ENCODE measurements at regions not wholly inside any gene's neighbourhood (a gene's known extent, or its start where the extent isn't known, plus 50 kb on each side); places are given as distances from the start of the nearest gene placed in this dataset.
A peak's percentile ranks its signal among the peaks of the same experiment; 100 is the strongest.
"Not testable (repeated sequence)": the region's sequence is repeated elsewhere in the genome, so short reads cannot be mapped to it uniquely, and the experiment has no call there.

GRCh38 chr3:139134678-139135372, 90.1 kb upstream of the PRR23C start:
- Mint-ChIP-seq H3K4me3 (no peak overlapping the region), H3K4me1 (ENCODE audit: low read depth) (no peaks in the 10 kb centered on the region), H3K9me3 (no peaks in the 10 kb centered on the region), H3K27me3 (ENCODE audit: low read depth) (no peaks in the 10 kb centered on the region), H3K27ac (no peak overlapping the region), H3K36me3 (ENCODE audit: low read depth) (no peaks in the 10 kb centered on the region)
- DNase-seq (ENCODE audit: low spot score): no peak

- no peak overlapping the region for H3K4me3 Mint-ChIP-seq
- no peak for DNase-seq (ENCODE audit: low spot score)
- no peaks in the 10 kb centered on the region for H3K9me3 Mint-ChIP-seq
- H3K4me1 Mint-ChIP-seq (ENCODE audit: low read depth): no peaks in the 10 kb centered on the region
- no peaks in the 10 kb centered on the region for H3K27me3 Mint-ChIP-seq (ENCODE audit: low read depth)
- H3K27ac Mint-ChIP-seq: no peak overlapping the region
- H3K36me3 Mint-ChIP-seq (ENCODE audit: low read depth): no peaks in the 10 kb centered on the region
These were observed 91.0 kb upstream of the PRR23C start for GRCh38 chr3:139135657-139136056.

GRCh38 chr3:139136469-139137202, 91.9 kb upstream of the PRR23C start:
- H3K27me3 Mint-ChIP-seq (ENCODE audit: low read depth): peaks cover 5% of the 10 kb centered on the region
- no peaks in the 10 kb centered on the region for H3K36me3 Mint-ChIP-seq (ENCODE audit: low read depth)
- DNase-seq (ENCODE audit: low spot score): no peak
- no peak overlapping the region for H3K27ac Mint-ChIP-seq
- no peaks in the 10 kb centered on the region for H3K4me1 Mint-ChIP-seq (ENCODE audit: low read depth)
- H3K4me3 Mint-ChIP-seq: no peak overlapping the region
- H3K9me3 Mint-ChIP-seq: no peaks in the 10 kb centered on the region

GRCh38 chr3:139140553-139140952, 95.9 kb upstream of the PRR23C start:
- Mint-ChIP-seq H3K9me3 (no peaks in the 10 kb centered on the region), H3K4me3 (no peak overlapping the region), H3K27me3 (ENCODE audit: low read depth) (peaks cover 7% of the 10 kb centered on the region), H3K36me3 (ENCODE audit: low read depth) (no peaks in the 10 kb centered on the region), H3K4me1 (ENCODE audit: low read depth) (no peaks in the 10 kb centered on the region), H3K27ac (no peak overlapping the region)
- no peak for DNase-seq (ENCODE audit: low spot score)

- H3K4me3 Mint-ChIP-seq; DNase-seq (ENCODE audit: low spot score); H3K27ac Mint-ChIP-seq; H3K9me3 Mint-ChIP-seq; H3K36me3 Mint-ChIP-seq (ENCODE audit: low read depth); H3K27me3 Mint-ChIP-seq (ENCODE audit: low read depth); H3K4me1 Mint-ChIP-seq (ENCODE audit: low read depth): not testable (repeated sequence)
These were observed 101.3 kb upstream of the PRR23C start for GRCh38 chr3:139145980-139146379.

GRCh38 chr3:139151530-139151929, 106.8 kb upstream of the PRR23C start:
- Mint-ChIP-seq H3K9me3 (peaks cover 5% of the 10 kb centered on the region), H3K4me1 (ENCODE audit: low read depth) (no peaks in the 10 kb centered on the region), H3K4me3 (no peak overlapping the region), H3K27me3 (ENCODE audit: low read depth) (peaks cover 20% of the 10 kb centered on the region), H3K27ac (no peak overlapping the region), H3K36me3 (ENCODE audit: low read depth) (no peaks in the 10 kb centered on the region)
- no peak for DNase-seq (ENCODE audit: low spot score)

GRCh38 chr3:139153434-139153833, 108.7 kb upstream of the PRR23C start:
- H3K36me3 Mint-ChIP-seq (ENCODE audit: low read depth); H3K27ac Mint-ChIP-seq; H3K4me3 Mint-ChIP-seq; H3K9me3 Mint-ChIP-seq; DNase-seq (ENCODE audit: low spot score); H3K4me1 Mint-ChIP-seq (ENCODE audit: low read depth): not testable (repeated sequence)
- H3K27me3 Mint-ChIP-seq (ENCODE audit: low read depth): peaks cover 20% of the 10 kb centered on the region

GRCh38 chr3:139157161-139157932, 112.7 kb upstream of the PRR23C start:
- Mint-ChIP-seq H3K4me1 (ENCODE audit: low read depth) (no peaks in the 10 kb centered on the region), H3K4me3 (no peak overlapping the region)

GRCh38 chr3:139159356-139159755, 114.7 kb upstream of the PRR23C start:
- Mint-ChIP-seq H3K36me3 (ENCODE audit: low read depth) (no peaks in the 10 kb centered on the region), H3K27me3 (ENCODE audit: low read depth) (peaks cover 10% of the 10 kb centered on the region), H3K9me3 (no peaks in the 10 kb centered on the region), H3K4me3 (no peak overlapping the region), H3K4me1 (ENCODE audit: low read depth) (no peaks in the 10 kb centered on the region), H3K27ac (no peak overlapping the region)
- DNase-seq (ENCODE audit: low spot score): no peak

More at GRCh38 chr3:139157161-139157932, 112.7 kb upstream of the PRR23C start:
- no peaks in the 10 kb centered on the region for H3K9me3 Mint-ChIP-seq
- H3K36me3 Mint-ChIP-seq (ENCODE audit: low read depth): no peaks in the 10 kb centered on the region
- DNase-seq (ENCODE audit: low spot score): no peak
- no peak overlapping the region for H3K27ac Mint-ChIP-seq
- peaks cover 17% of the 10 kb centered on the region for H3K27me3 Mint-ChIP-seq (ENCODE audit: low read depth)

- Mint-ChIP-seq H3K9me3 (no peaks in the 10 kb centered on the region), H3K36me3 (ENCODE audit: low read depth) (no peaks in the 10 kb centered on the region), H3K4me1 (ENCODE audit: low read depth) (peaks cover 8% of the 10 kb centered on the region), H3K4me3 (peak overlapping the region; percentile 5), H3K27ac (no peak overlapping the region), H3K27me3 (ENCODE audit: low read depth) (peaks cover 27% of the 10 kb centered on the region)
- no peak for DNase-seq (ENCODE audit: low spot score)
These were observed 128.8 kb upstream of the PRR23C start for GRCh38 chr3:139173372-139174108.

GRCh38 chr3:139180489-139180888, 135.8 kb upstream of the PRR23C start:
- no peak for DNase-seq (ENCODE audit: low spot score)
- H3K4me3 Mint-ChIP-seq: no peak overlapping the region

GRCh38 chr3:139182143-139182542, 137.5 kb upstream of the PRR23C start:
- H3K27me3 Mint-ChIP-seq (ENCODE audit: low read depth): peaks cover 9% of the 10 kb centered on the region
- no peak overlapping the region for H3K4me3 Mint-ChIP-seq
- H3K9me3 Mint-ChIP-seq: peaks cover 9% of the 10 kb centered on the region
- no peaks in the 10 kb centered on the region for H3K4me1 Mint-ChIP-seq (ENCODE audit: low read depth)
- DNase-seq (ENCODE audit: low spot score): no peak
- H3K27ac Mint-ChIP-seq: no peak overlapping the region
- no peaks in the 10 kb centered on the region for H3K36me3 Mint-ChIP-seq (ENCODE audit: low read depth)

More at GRCh38 chr3:139180489-139180888, 135.8 kb upstream of the PRR23C start:
- H3K27ac Mint-ChIP-seq: no peak overlapping the region
- peaks cover 9% of the 10 kb centered on the region for H3K9me3 Mint-ChIP-seq
- peaks cover 16% of the 10 kb centered on the region for H3K27me3 Mint-ChIP-seq (ENCODE audit: low read depth)
- no peaks in the 10 kb centered on the region for H3K4me1 Mint-ChIP-seq (ENCODE audit: low read depth)
- no peaks in the 10 kb centered on the region for H3K36me3 Mint-ChIP-seq (ENCODE audit: low read depth)

GRCh38 chr3:139182598-139182997, 137.9 kb upstream of the PRR23C start:
- H3K27me3 Mint-ChIP-seq (ENCODE audit: low read depth): peaks cover 6% of the 10 kb centered on the region
- no peaks in the 10 kb centered on the region for H3K36me3 Mint-ChIP-seq (ENCODE audit: low read depth)
- H3K27ac Mint-ChIP-seq: no peak overlapping the region
- no peak for DNase-seq (ENCODE audit: low spot score)
- no peak overlapping the region for H3K4me3 Mint-ChIP-seq
- no peaks in the 10 kb centered on the region for H3K4me1 Mint-ChIP-seq (ENCODE audit: low read depth)
- H3K9me3 Mint-ChIP-seq: peaks cover 9% of the 10 kb centered on the region
